Sigmoid colon (tissue), 6 donors: ENCODE measurements at regions not wholly inside any gene's neighbourhood (a gene's known extent, or its start where the extent isn't known, plus 50 kb on each side); places are given as distances from the start of the nearest gene placed in this dataset.

ENCODE experiments used
- DNase-seq: peaks from one replicate; pipeline ENCODE4 v3.0.0-alpha.2; 2019
- H3K27ac ChIP-seq, 4 donors: fragments of 200-600 bp; sonication (generic); one replicate each; pipeline ENCODE4 v1.5.1; 2016 to 2019; ENCODE audit warnings: mild to moderate bottlenecking in 1 of 4
- H3K27me3 ChIP-seq, 3 donors: fragments of 200-600 bp; sonication (generic); one replicate each; pipeline ENCODE4 v1.5.1; 2019; ENCODE audit warnings: mild to moderate bottlenecking in 1 of 3
- H3K36me3 ChIP-seq, 4 donors: fragments of 200-600 bp; sonication (generic); one replicate each; pipeline ENCODE4 v1.5.1; 2016 to 2019
- H3K4me1 ChIP-seq, 4 donors: fragments of 200-600 bp; sonication (generic); one replicate each; pipeline ENCODE4 v1.5.1; 2017 to 2019
- H3K4me3 ChIP-seq, 4 donors: fragments of 200-600 bp; sonication (generic); one replicate each; pipeline ENCODE4 v1.5.1; 2017 to 2019; ENCODE audit warnings: mild to moderate bottlenecking in 2 of 4, moderate library complexity in 1 of 4
- H3K9me3 ChIP-seq, 4 donors: fragments of 200-600 bp in 3 of 4; sonication (generic) in 3 of 4; one replicate each; pipeline versions ENCODE4 v1.5.1 to v1.6.1; 2013 to 2019
- EP300 ChIP-seq, 4 donors: sonication (generic); formaldehyde crosslinking; IDR thresholded peaks; one replicate each; pipeline ENCODE4 v1.6.1; 2017; ENCODE audit warnings: antibody characterized with exemption in 4 of 4
- POLR2A ChIP-seq, 2 donors: fragments of 450-650 bp; IDR thresholded peaks; one replicate each; pipeline ENCODE4 v1.6.1; 2016; ENCODE audit warnings: antibody characterized with exemption in 2 of 2, mild to moderate bottlenecking in 2 of 2, moderate library complexity in 2 of 2
- POLR2AphosphoS5 ChIP-seq, 4 donors: sonication (generic); formaldehyde crosslinking; IDR thresholded peaks; one replicate each; pipeline ENCODE4 v1.6.1; 2017; ENCODE audit warnings: antibody characterized with exemption in 4 of 4
- WGBS, 2 donors: extraction: QIAGEN DNeasy Blood & Tissue Kit; methylation state at CpG; one replicate each; pipeline ENCODE4 v1.1.7; 2013; 5-methylcytosine and 5-hydroxymethylcytosine counted together
- intact Hi-C: fragments of 100-400 bp; cut with DNase I; formaldehyde crosslinking; loops from one replicate; pipeline ENCODE4 v1.15.1; 2023
- TF ChIP-seq, protein P1 (sequence below), 4 experiments: fragments of 450-650 bp in 3 of 4; fragments of 200-600 bp in 1 of 4; IDR thresholded peaks; one replicate each; pipeline ENCODE4 v1.5.1; 2016 to 2019; ENCODE audit warnings: antibody characterized with exemption in 4 of 4, mild to moderate bottlenecking in 3 of 4, moderate library complexity in 2 of 4
- donor health status: healthy with polysubstance abuse.
- donor health status: healthy.

DNA sequence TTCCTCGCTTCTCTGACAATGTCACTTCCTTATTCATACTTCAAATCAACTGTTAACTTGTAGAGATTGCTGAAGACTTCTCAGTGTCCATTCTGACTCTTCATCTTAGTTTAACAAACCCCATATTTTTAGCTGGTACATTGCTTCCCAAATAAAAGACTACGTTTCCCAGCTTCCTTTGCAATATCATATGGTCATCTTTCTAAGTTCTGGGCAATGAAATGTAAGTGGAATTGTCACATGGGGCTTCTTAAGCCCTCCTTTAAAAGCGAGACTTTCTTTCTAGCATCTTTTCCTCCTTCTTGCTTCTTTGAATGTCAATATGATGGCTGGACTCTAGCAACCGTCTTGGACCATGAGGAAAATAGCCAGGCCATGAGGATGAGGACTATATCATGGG, 239.0 kb downstream of the ZNF621 start:
- intact Hi-C loops: no loop called here
- peaks cover 0 to 2% (median 0%) of the 10 kb centered on the region in 4 donors for H3K9me3 ChIP-seq
- TF ChIP-seq EP300 (IDR thresholded peaks at IDR 0.05): no peak
- no peak for TF ChIP-seq POLR2A (IDR thresholded peaks at IDR 0.05)
- TF ChIP-seq, protein P1, sequence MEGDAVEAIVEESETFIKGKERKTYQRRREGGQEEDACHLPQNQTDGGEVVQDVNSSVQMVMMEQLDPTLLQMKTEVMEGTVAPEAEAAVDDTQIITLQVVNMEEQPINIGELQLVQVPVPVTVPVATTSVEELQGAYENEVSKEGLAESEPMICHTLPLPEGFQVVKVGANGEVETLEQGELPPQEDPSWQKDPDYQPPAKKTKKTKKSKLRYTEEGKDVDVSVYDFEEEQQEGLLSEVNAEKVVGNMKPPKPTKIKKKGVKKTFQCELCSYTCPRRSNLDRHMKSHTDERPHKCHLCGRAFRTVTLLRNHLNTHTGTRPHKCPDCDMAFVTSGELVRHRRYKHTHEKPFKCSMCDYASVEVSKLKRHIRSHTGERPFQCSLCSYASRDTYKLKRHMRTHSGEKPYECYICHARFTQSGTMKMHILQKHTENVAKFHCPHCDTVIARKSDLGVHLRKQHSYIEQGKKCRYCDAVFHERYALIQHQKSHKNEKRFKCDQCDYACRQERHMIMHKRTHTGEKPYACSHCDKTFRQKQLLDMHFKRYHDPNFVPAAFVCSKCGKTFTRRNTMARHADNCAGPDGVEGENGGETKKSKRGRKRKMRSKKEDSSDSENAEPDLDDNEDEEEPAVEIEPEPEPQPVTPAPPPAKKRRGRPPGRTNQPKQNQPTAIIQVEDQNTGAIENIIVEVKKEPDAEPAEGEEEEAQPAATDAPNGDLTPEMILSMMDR (IDR thresholded peaks at IDR 0.05): no peak
- TF ChIP-seq POLR2AphosphoS5 (IDR thresholded peaks at IDR 0.05): no peak
- H3K4me3 ChIP-seq: no peak overlapping the region
- no peaks in the 10 kb centered on the region for H3K27me3 ChIP-seq
- WGBS, 2 donors: 89 to 90% methylated on average over 4 of the region's 4 CpGs
- no peak for DNase-seq
- no peak overlapping the region for H3K27ac ChIP-seq
- H3K4me1 ChIP-seq: peaks cover 0 to 7% (median 3%) of the 10 kb centered on the region in 4 donors
- no peaks in the 10 kb centered on the region for H3K36me3 ChIP-seq

DNA sequence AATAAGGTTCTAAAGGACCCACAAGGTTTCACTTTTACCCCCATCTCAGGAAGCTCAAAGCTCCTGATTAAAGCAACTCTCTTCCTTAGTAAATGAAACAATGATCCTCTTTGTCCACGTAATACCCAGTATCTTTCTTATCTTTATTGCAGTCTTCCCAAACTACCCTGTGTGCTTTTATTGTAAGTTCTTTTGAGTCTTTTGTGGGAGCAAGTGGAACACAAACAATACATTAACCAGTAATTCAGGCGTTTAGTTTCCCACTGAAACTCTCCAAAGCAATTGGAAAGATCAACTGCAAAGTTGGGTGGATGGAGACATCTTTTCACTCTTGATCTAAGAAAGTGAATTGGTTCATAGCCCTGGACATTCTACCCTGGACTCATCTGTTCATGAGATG, 240.0 kb downstream of the ZNF621 start:
- 17 to 67% methylated on average over 2 of the region's 2 CpGs for WGBS, 2 donors
- no peak for TF ChIP-seq POLR2A (IDR thresholded peaks at IDR 0.05)
- TF ChIP-seq, protein P1 (IDR thresholded peaks at IDR 0.05): no peak
- TF ChIP-seq EP300 (IDR thresholded peaks at IDR 0.05): no peak
- no peak for TF ChIP-seq POLR2AphosphoS5 (IDR thresholded peaks at IDR 0.05)
- Histone ChIP-seq H3K36me3 (no peaks in the 10 kb centered on the region), H3K9me3 (peaks cover 0 to 2% (median 0%) of the 10 kb centered on the region in 4 donors), H3K4me3 (no peak overlapping the region), H3K27me3 (no peaks in the 10 kb centered on the region), H3K4me1 (peaks cover 0 to 7% (median 3%) of the 10 kb centered on the region in 4 donors), H3K27ac (no peak overlapping the region)
- intact Hi-C loops: no loop called here
- DNase-seq: no peak

DNA sequence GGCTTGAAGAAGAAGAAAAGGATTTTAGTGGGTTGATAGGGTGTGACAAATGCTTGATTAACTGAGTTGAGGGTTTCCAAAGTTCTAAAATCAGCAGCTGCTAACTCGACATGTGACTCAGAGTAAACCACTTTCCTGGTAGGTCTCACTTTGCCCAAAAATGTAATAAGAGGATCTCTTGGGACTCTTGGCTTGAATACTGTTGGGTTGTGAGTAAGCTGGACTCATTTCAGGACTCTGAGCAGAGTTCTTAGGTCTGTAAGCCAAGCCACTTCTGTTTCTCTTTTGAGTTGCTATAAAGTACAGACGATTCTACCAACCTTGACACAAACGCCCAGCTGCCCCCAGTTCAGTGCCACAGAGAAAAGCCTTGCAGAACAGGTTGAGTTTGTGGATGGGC, 241.1 kb downstream of the ZNF621 start:
- peak in 1 of 4 donors; percentile 53 for TF ChIP-seq POLR2AphosphoS5 (IDR thresholded peaks at IDR 0.05)
- no peak for TF ChIP-seq POLR2A (IDR thresholded peaks at IDR 0.05)
- DNase-seq: no peak
- Histone ChIP-seq H3K27ac (no peak overlapping the region), H3K27me3 (no peaks in the 10 kb centered on the region), H3K4me1 (peaks cover 0 to 10% (median 3%) of the 10 kb centered on the region in 4 donors), H3K36me3 (no peaks in the 10 kb centered on the region), H3K9me3 (peaks cover 0 to 2% (median 0%) of the 10 kb centered on the region in 4 donors), H3K4me3 (no peak overlapping the region)
- intact Hi-C loops: no loop called here
- 48 to 53% methylated on average over 3 of the region's 3 CpGs for WGBS, 2 donors

DNA sequence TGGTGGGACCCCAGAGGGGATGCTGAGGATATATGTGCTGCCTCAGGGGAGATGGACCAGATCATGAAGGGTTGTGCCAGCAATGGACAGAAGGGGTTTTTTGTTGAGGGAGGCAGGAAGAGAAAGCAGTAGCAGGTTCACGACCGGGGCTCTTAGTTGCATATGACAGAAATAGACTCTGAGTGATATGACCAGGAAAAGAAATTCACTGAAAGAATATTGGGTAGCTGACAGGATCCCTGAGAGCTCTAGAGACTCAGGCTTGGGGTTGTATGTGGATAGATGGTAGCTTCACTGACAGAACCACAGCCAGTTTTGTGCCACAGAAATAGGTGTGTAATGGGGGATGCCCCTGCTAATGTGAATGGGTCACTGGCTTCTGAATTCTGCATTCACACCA, 241.6 kb downstream of the ZNF621 start:
- H3K27ac ChIP-seq: no peak overlapping the region
- intact Hi-C loops: no loop called here
- DNase-seq: no peak
- no peaks in the 10 kb centered on the region for H3K27me3 ChIP-seq
- peaks cover 0 to 2% (median 0%) of the 10 kb centered on the region in 4 donors for H3K9me3 ChIP-seq
- no peaks in the 10 kb centered on the region for H3K36me3 ChIP-seq
- TF ChIP-seq POLR2A (IDR thresholded peaks at IDR 0.05) (no peak), POLR2AphosphoS5 (IDR thresholded peaks at IDR 0.05) (no peak), EP300 (IDR thresholded peaks at IDR 0.05) (no peak)
- TF ChIP-seq, protein P1 (IDR thresholded peaks at IDR 0.05): no peak
- 88 to 97% methylated on average over 2 of the region's 2 CpGs for WGBS, 2 donors
- H3K4me3 ChIP-seq: no peak overlapping the region
- peaks cover 0 to 11% (median 3%) of the 10 kb centered on the region in 4 donors for H3K4me1 ChIP-seq

DNA sequence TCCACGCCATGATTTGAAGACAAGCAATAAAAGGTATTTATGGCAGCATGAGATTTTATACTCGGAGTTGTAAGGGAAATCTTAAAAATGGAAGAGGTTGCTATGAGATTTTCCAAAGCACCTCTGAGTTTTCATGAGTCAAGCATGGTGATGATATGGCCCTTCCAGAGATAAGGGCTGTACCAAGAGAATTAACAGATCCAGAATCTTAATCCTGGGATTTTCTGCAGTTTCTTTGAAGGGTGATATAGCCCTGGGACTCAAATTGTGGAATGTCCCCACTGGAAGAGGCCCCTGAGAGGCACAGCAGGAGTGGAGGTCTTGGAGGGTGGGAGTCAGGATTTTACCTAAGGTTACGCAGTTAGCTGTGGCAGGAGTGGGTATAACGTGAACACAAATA, 243.3 kb downstream of the ZNF621 start:
- DNase-seq: no peak
- WGBS, 2 donors: 79 to 88% methylated on average over 4 of the region's 4 CpGs
- Histone ChIP-seq H3K27me3 (no peaks in the 10 kb centered on the region), H3K27ac (no peak overlapping the region), H3K4me3 (no peak overlapping the region), H3K4me1 (peaks cover 0 to 11% (median 3%) of the 10 kb centered on the region in 4 donors), H3K36me3 (no peaks in the 10 kb centered on the region), H3K9me3 (no peaks in the 10 kb centered on the region)
- no peak for TF ChIP-seq POLR2A (IDR thresholded peaks at IDR 0.05)
- TF ChIP-seq, protein P1 (IDR thresholded peaks at IDR 0.05): no peak
- no peak for TF ChIP-seq POLR2AphosphoS5 (IDR thresholded peaks at IDR 0.05)
- no peak for TF ChIP-seq EP300 (IDR thresholded peaks at IDR 0.05)
- intact Hi-C loops: no loop called here
